B cell (primary cell): ENCODE measurements at regions not wholly inside any gene's neighbourhood (a gene's known extent, or its start where the extent isn't known, plus 50 kb on each side); places are given as distances from the start of the nearest gene placed in this dataset.

Experiments used
- ATAC-seq: fragments of 200-7000 bp; cut with Tn5 transposase; one replicate; pipeline ENCODE4 v1.10.0; 2021; ENCODE audit warnings: low read depth, mild to moderate bottlenecking, moderate number of reproducible peaks, moderate library complexity
- CTCF ChIA-PET: fragments of 350-600 bp; sonication (Branson Sonifier 250); formaldehyde crosslinking; loops from one replicate; lab custom pipeline; 2021; ENCODE audit warnings: antibody characterized with exemption, inconsistent platforms; lab: Charles Lee
- POLR2A ChIA-PET: fragments of 350-600 bp; sonication (Branson Sonifier 250); formaldehyde crosslinking; loops from one replicate; lab custom pipeline; 2021; ENCODE audit warnings: antibody characterized with exemption; lab: Charles Lee
- DNase-seq: peaks from one replicate; pipeline ENCODE4 v3.0.0; 2013
- H2AFZ ChIP-seq: 2 replicates; pipeline ENCODE4 v1.6.1; 2012; ENCODE audit warnings: mild to moderate bottlenecking, low read depth, low read length; ENCODE audit not compliant: insufficient read depth, poor library complexity, severe bottlenecking
- H3K27ac ChIP-seq, 2 donors: 1 replicate in 1 of 2; 2 replicates in 1 of 2; pipeline ENCODE4 v1.5.1; 2012 to 2013; ENCODE audit warnings: low read length in 2 of 2, mild to moderate bottlenecking in 2 of 2, moderate library complexity in 1 of 2
- H3K27me3 ChIP-seq, 4 experiments: fragments of 200-600 bp in 1 of 4; sonication (generic) in 1 of 4; replicated peaks in 1 of 4; 1 replicate in 2 of 4; 2 replicates in 2 of 4; pipeline versions ENCODE4 v1.6.1 to v1.7.0; 2013 to 2016; ENCODE audit warnings: low read length in 3 of 4, mild to moderate bottlenecking in 2 of 4, mixed read lengths in 1 of 4, moderate library complexity in 1 of 4; ENCODE audit not compliant: insufficient read depth in 4 of 4, control insufficient read depth in 3 of 4; ENCODE audit errors: control extremely low read depth in 1 of 4
- H3K36me3 ChIP-seq, 2 experiments: replicated peaks in 1 of 2; 1 replicate in 1 of 2; 2 replicates in 1 of 2; pipeline versions ENCODE4 v1.6.1 to v1.7.1; 2013; ENCODE audit warnings: low read length in 1 of 2; ENCODE audit not compliant: insufficient read depth in 2 of 2, control insufficient read depth in 1 of 2; ENCODE audit errors: control extremely low read depth in 1 of 2, extremely low read depth in 1 of 2
- H3K4me1 ChIP-seq, 2 donors: fragments of 200-600 bp in 1 of 2; sonication (generic) in 1 of 2; 1 replicate in 1 of 2; 2 replicates in 1 of 2; pipeline versions ENCODE4 v1.5.1 to v1.6.1; 2013 to 2017; ENCODE audit warnings: low read length in 2 of 2; ENCODE audit not compliant: control insufficient read depth in 2 of 2, insufficient read depth in 2 of 2
- H3K4me2 ChIP-seq: replicated peaks from 2 replicates; pipeline ENCODE3; 2012; ENCODE audit warnings: mild to moderate bottlenecking, low read depth, low read length; ENCODE audit not compliant: poor library complexity, severe bottlenecking
- H3K4me3 ChIP-seq, 5 experiments: fragments of 200-600 bp in 1 of 5; sonication (generic) in 1 of 5; 1 replicate in 3 of 5; 2 replicates in 2 of 5; pipeline versions ENCODE4 v1.5.1 to v1.7.0; 2011 to 2016; ENCODE audit warnings: low read length in 4 of 5, mild to moderate bottlenecking in 4 of 5, low read depth in 2 of 5, control low read depth in 1 of 5, moderate library complexity in 1 of 5; ENCODE audit not compliant: insufficient read depth in 1 of 5; ENCODE audit errors: control extremely low read depth in 1 of 5, extremely low read depth in 1 of 5
- H3K79me2 ChIP-seq: fragments of 200-600 bp; sonication (generic); one replicate; pipeline ENCODE4 v1.6.0; 2016; ENCODE audit warnings: low read length; ENCODE audit not compliant: control insufficient read depth, insufficient read depth
- H3K9ac ChIP-seq: fragments of 200-600 bp; sonication (generic); 2 replicates; pipeline ENCODE4 v1.6.1; 2017; ENCODE audit warnings: mild to moderate bottlenecking, low read length, moderate library complexity
- H3K9me3 ChIP-seq, 3 donors: one replicate each; pipeline versions ENCODE4 v1.6.1 to v1.7.1; 2013; ENCODE audit warnings: low read length in 2 of 3; ENCODE audit not compliant: control insufficient read depth in 2 of 3, insufficient read depth in 1 of 3; ENCODE audit errors: control extremely low read depth in 1 of 3
- H4K20me1 ChIP-seq: 2 replicates; pipeline ENCODE4 v1.6.0; 2012; ENCODE audit warnings: mild to moderate bottlenecking, low read length; ENCODE audit not compliant: insufficient read depth, control insufficient read depth, poor library complexity, severe bottlenecking
- H3K27ac Mint-ChIP-seq: one replicate; pipeline ENCODE4 v1.8.0; 2021; ENCODE audit warnings: mixed read lengths
- H3K27me3 Mint-ChIP-seq: one replicate; pipeline ENCODE4 v1.8.0; 2021; ENCODE audit warnings: mixed read lengths
- H3K4me1 Mint-ChIP-seq: one replicate; pipeline ENCODE4 v1.8.0; 2021; ENCODE audit warnings: mixed read lengths
- H3K4me3 Mint-ChIP-seq: one replicate; pipeline ENCODE4 v1.8.0; 2021; ENCODE audit warnings: mixed read lengths
- H3K9me3 Mint-ChIP-seq: one replicate; pipeline ENCODE4 v1.8.0; 2022; ENCODE audit warnings: mixed read lengths; ENCODE audit not compliant: insufficient read depth
- CTCF ChIP-seq: fragments of 200-600 bp; IDR thresholded peaks from one replicate; pipeline ENCODE4 v1.8.0; 2022; ENCODE audit warnings: antibody characterized with exemption, mild to moderate bottlenecking
- EZH2 ChIP-seq: IDR thresholded peaks from 2 replicates; pipeline ENCODE4 v1.6.1; 2012; ENCODE audit warnings: borderline replicate concordance, low read depth, mild to moderate bottlenecking, moderate library complexity, low read length; ENCODE audit not compliant: insufficient read depth, poor library complexity, severe bottlenecking
- WGBS: methylation state at CpG from one replicate; pipeline ENCODE4 v1.1.5; 2013; ENCODE audit warnings: missing lambda C conversion rate; ENCODE audit not compliant: insufficient coverage; 5-methylcytosine and 5-hydroxymethylcytosine counted together
- intact Hi-C: fragments of 100-400 bp; cut with micrococcal nuclease; formaldehyde crosslinking; loops from one replicate; pipeline ENCODE4 v1.10.0; 2022

GRCh38 chr18:52069201-52069600, 270.8 kb upstream of the DCC start:
- no peaks in the 10 kb centered on the region for H4K20me1 ChIP-seq
- CTCF ChIA-PET: no interaction called here
- H3K4me3 Mint-ChIP-seq: no peak overlapping the region
- H2AFZ ChIP-seq: no peak overlapping the region
- no peaks in the 10 kb centered on the region for H3K27me3 Mint-ChIP-seq
- no peak overlapping the region for H3K4me2 ChIP-seq
- no peaks in the 10 kb centered on the region for H3K27me3 ChIP-seq
- POLR2A ChIA-PET: no interaction called here
- no peak overlapping the region for H3K27ac ChIP-seq
- no peak overlapping the region for H3K27ac Mint-ChIP-seq
- no peak for TF ChIP-seq CTCF
- DNase-seq (no peak), ATAC-seq (no peak)
- no peaks in the 10 kb centered on the region for H3K36me3 ChIP-seq
- H3K4me3 ChIP-seq: no peak overlapping the region
- no CpG with 5 or more reads among the region's 2 CpGs for WGBS
- H3K9me3 ChIP-seq: peaks cover 0 to 8% (median 2%) of the 10 kb centered on the region in 3 donors
- H3K79me2 ChIP-seq: no peaks in the 10 kb centered on the region
- intact Hi-C loops: no loop called here
- no peaks in the 10 kb centered on the region for H3K4me1 Mint-ChIP-seq
- peaks cover 10% of the 10 kb centered on the region for H3K9me3 Mint-ChIP-seq
- no peaks in the 10 kb centered on the region for H3K4me1 ChIP-seq
- H3K9ac ChIP-seq: no peak overlapping the region

GRCh38 chr18:52070291-52070756, 269.7 kb upstream of the DCC start:
- H3K4me1 Mint-ChIP-seq: no peaks in the 10 kb centered on the region
- H3K9ac ChIP-seq: no peak overlapping the region
- H3K27me3 ChIP-seq: no peaks in the 10 kb centered on the region
- H3K27ac Mint-ChIP-seq: no peak overlapping the region
- intact Hi-C loops: no loop called here
- H3K4me3 ChIP-seq: no peak overlapping the region
- H3K36me3 ChIP-seq: no peaks in the 10 kb centered on the region
- H3K9me3 Mint-ChIP-seq: peaks cover 10% of the 10 kb centered on the region
- ChIA-PET POLR2A (no interaction called here), CTCF (no interaction called here)
- H4K20me1 ChIP-seq: no peaks in the 10 kb centered on the region
- no peaks in the 10 kb centered on the region for H3K27me3 Mint-ChIP-seq
- ATAC-seq (no peak), DNase-seq (no peak)
- H3K9me3 ChIP-seq: peaks cover 0 to 2% (median 0%) of the 10 kb centered on the region in 3 donors
- WGBS: no CpG with 5 or more reads among the region's 4 CpGs
- H3K27ac ChIP-seq: no peak overlapping the region
- no peak overlapping the region for H3K4me2 ChIP-seq
- H3K79me2 ChIP-seq: no peaks in the 10 kb centered on the region
- no peak overlapping the region for H3K4me3 Mint-ChIP-seq
- H2AFZ ChIP-seq: no peak overlapping the region
- H3K4me1 ChIP-seq: no peaks in the 10 kb centered on the region
- TF ChIP-seq CTCF (no peak), EZH2 (no peak)
